OCI-LY7 (cell line): ENCODE measurements at regions not wholly inside any gene's neighbourhood (a gene's known extent, or its start where the extent isn't known, plus 50 kb on each side); places are given as distances from the start of the nearest gene placed in this dataset.

ENCODE experiments used
- EZH2phosphoT487 ChIP-seq: fragments of 200-600 bp; sonication (generic); IDR thresholded peaks from 2 replicates; pipeline ENCODE4 v1.6.1; 2018; ENCODE audit warnings: low read depth, borderline replicate concordance, mild to moderate bottlenecking, mixed run types, antibody characterized with exemption, low read length, moderate library complexity, mixed read lengths
- TF ChIP-seq, protein P1 (sequence below): fragments of 200-600 bp; sonication (generic); conservative IDR thresholded peaks from 2 replicates; pipeline ENCODE4 v1.5.1; 2014; ENCODE audit warnings: mild to moderate bottlenecking, antibody characterized with exemption, low read length, moderate library complexity, mixed read lengths

DNA sequence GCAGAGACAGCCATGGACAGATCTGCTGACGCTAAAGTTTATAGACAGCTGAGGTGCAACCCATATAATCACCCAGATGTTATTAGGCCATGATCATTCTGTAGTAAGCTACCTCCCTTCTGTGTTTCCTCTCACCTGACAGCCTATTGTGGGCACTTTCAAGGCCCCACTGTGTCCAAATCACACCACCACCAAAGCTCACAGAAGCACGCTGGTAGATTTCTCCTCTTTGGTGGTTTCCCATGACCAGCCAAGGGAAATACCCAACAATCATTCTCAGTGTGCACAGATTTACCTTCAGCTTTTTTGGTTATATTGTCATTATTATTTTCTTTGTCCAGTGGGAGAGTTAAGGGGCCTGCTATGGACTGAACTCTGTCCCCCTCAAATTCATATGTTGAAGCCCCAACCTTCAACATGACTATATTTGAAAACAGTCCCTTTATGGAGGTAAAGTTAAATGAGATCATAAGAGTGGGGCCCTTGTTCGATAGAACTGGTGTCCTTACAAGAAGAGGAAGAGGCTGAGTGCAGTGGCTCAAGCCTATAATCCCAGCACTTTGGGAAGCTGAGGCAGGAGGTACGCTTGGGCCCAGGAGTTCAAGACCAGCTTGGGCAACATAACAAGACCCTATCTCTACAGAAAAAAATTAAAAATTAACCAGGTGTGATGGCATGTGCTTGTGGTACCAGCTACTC, 74.0 kb upstream of the MSH6 start:
- TF ChIP-seq, protein P1, sequence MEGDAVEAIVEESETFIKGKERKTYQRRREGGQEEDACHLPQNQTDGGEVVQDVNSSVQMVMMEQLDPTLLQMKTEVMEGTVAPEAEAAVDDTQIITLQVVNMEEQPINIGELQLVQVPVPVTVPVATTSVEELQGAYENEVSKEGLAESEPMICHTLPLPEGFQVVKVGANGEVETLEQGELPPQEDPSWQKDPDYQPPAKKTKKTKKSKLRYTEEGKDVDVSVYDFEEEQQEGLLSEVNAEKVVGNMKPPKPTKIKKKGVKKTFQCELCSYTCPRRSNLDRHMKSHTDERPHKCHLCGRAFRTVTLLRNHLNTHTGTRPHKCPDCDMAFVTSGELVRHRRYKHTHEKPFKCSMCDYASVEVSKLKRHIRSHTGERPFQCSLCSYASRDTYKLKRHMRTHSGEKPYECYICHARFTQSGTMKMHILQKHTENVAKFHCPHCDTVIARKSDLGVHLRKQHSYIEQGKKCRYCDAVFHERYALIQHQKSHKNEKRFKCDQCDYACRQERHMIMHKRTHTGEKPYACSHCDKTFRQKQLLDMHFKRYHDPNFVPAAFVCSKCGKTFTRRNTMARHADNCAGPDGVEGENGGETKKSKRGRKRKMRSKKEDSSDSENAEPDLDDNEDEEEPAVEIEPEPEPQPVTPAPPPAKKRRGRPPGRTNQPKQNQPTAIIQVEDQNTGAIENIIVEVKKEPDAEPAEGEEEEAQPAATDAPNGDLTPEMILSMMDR = no peak
- TF ChIP-seq EZH2phosphoT487 = no peak
